GM19463 (cell line): ENCODE measurements at regions not wholly inside any gene's neighbourhood (a gene's known extent, or its start where the extent isn't known, plus 50 kb on each side); places are given as distances from the start of the nearest gene placed in this dataset.
"Not testable (repeated sequence)": the region's sequence is repeated elsewhere in the genome, so short reads cannot be mapped to it uniquely, and the experiment has no call there.

Source experiments
- ATAC-seq: cut with Tn5 transposase; IDR thresholded peaks from one replicate; pipeline ENCODE4 v1.9.1; 2021; ENCODE audit warnings: mild to moderate bottlenecking, moderate library complexity; ENCODE audit not compliant: unreplicated experiment

DNA sequence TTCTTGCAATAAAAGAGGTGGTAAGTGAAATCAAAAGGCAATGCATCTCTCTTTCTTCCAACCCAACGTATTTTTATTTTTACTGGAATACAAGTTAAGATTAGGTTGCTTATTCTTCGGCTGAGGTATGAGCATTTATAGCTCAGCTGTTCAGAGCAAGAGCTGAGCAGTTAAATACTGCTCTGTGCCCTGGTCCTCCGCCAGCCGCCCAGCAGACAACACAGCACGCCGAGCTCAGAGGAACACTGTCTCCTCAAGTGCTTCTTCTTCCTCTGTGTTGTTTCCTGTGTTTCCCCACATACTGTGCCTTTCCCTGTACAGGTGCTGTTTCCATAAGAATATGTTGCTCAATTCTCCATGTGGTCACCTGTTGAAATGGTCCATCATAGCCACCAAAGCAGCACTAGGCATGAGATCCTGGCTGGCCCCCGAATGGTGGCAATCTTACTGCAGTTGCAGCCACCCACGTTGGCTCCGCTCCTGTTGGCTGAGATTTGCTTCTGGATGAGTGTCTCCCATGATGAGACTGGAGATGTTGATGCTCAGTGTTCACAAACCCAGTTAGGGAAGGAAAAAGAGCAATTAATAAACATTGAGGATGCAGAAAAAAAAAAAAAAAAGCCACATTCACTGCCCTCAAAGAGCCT lies 515.3 kb downstream of the GRIN2A start:
- ATAC-seq, result no peak

GRCh38 chr16:9670033-9670432 lies 512.2 kb downstream of the GRIN2A start:
- ATAC-seq, result no peak

DNA sequence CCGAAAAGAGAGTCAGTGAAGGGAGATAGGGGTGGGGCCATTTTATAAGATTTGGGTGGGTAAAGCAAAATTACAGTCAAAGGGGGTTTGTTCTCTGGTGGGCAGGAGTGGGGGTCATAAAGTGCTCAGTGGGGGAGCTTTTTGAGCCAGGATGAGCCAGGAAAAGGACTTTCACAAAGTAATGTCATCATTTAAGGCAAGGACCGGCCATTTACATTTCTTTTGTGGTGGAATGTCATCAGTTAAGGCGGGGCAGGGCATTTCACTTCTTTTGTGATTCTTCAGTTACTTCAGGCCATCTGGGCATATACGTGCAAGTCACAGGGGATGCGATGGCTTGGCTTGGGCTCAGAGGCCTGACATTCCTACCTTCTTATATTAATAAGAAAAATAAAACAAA lies 511.6 kb downstream of the GRIN2A start:
- ATAC-seq, result not testable (repeated sequence)

DNA sequence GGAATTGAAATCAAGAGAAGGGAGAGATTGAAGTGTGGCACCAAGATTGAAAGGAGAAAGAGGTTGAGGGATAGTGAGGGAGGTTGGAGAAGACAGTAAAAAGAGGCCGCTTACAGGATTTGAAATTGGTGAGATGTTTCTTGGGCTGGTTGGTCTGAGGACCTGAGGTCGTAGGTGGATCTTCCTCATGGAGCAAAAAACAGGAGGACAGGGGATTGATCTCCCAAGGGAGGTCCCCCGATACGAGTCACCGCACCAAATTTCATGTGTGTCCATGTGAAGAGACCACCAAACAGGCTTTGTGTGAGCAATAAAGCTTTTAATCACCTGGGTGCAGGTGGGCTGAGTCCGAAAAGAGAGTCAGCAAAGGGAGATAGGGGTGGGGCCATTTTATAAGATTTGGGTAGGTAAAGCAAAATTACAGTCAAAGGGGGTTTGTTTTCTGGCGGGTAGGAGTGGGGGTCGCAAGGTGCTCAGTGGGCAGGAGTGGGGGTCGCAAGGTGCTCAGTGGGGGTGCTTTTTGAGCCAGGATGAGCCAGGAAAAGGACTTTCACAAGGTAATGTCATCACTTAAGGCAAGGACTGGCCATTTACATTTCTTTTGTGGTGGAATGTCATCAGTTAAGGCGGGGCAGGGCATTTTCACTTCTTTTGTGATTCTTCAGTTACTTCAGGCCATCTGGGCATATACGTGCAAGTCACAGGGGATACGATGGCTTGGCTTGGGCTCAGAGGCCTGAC lies 505.5 kb downstream of the GRIN2A start:
- not testable (repeated sequence) for ATAC-seq

GRCh38 chr16:9677301-9677653 lies 505.0 kb downstream of the GRIN2A start:
- no peak for ATAC-seq

DNA sequence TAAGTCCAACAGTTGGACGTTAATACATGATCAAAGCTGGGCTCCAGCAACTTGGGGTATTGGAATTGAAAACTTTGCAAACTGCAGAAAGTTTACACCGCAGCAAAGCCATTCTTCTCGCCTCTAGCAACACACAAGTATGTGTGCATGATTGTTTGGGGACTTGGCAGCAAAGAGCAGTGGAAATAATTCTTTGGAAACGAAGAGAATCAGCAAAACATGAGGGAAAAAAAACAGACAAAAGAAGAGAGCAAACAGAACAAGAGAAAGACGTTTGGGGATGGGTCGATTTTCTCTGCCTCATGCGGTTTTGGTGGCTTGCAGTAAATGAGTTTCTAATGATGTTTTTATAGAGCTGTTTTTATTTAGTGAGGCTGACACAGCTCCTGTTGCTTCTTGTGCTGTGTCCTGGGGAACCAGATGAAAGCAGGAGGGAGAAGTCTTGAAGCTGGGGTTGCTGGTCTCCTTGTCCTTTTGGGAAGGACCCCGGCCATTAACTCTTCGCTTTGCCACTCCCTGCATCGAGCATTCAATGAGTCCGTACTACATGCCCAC lies 502.9 kb downstream of the GRIN2A start:
- no peak for ATAC-seq

DNA sequence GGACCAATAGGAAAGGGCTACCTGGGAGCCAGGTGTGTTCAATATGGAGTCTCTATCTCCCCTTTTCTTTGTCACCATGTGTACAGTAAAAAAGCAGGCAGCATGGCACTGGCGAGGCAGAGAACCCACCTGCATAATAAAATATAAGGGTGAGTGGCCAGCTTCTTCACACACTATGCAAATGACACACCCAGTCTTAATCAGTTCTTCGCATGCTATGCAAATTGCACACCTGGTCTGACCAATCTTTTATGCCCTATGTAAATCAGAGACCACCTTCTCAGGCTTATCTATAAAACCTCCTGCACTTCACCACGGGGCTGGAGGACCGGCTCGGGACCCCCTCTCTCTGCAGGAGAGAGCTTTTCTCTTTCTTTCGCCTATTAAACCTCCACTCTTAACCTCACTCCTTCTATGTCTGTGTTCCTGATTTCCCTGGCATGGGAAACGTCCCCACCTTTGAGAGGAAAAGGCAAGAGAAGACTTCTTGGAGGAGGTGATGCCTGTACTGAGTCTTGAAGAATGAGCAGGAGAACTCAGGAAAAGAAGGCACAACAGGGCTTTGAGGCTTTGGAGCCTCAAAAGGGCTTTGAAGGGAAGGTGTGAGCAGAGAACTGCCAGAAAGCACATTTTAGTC lies 502.1 kb downstream of the GRIN2A start:
- no peak for ATAC-seq

- no peak for ATAC-seq
Observed at GRCh38 chr16:9680968-9681367, 501.3 kb downstream of the GRIN2A start.

GRCh38 chr16:9681508-9681907 lies 500.7 kb downstream of the GRIN2A start:
- no peak for ATAC-seq

GRCh38 chr16:9682320-9682719 lies 499.9 kb downstream of the GRIN2A start:
- no peak for ATAC-seq

DNA sequence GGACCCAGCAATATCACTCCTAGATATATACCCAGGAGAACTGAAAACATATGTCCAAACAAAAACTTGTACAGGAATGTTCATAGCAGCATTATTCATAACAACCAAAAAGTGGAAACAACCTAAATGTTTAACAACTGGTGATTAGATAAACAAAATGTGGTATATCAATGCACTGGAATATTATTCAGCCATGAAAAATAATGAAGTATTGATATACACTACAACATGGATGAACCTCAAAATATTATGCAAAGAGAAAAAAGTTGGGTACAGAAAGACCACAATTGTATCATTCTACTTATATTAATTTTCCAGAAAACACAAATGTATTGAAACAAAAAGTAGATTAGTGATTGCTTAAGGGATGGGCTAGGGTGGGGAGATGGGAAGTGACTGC lies 498.6 kb downstream of the GRIN2A start:
- no peak for ATAC-seq

GRCh38 chr16:9687737-9688319 lies 494.4 kb downstream of the GRIN2A start:
- no peak for ATAC-seq

DNA sequence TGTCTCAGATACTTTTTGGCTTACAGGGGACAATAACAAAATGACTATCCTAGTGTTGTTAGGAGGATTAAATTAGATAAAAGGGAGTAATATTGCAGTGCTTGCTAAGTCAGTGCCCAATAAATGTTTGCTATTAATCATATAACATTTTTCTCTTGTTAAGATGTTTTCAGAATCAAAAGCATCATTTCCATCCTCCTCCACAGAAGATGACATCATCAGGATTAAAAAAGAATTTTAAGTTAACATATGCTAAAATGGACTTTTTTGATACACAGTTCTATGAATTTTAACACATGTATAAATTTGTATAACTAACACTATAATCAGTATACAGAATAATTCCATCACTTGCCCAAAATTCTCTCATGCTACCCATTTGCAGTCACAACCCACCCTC lies 492.6 kb downstream of the GRIN2A start:
- ATAC-seq, result no peak

GRCh38 chr16:9695152-9695551 lies 487.1 kb downstream of the GRIN2A start:
- ATAC-seq, result no peak
